H1 (cell line): ENCODE measurements at regions not wholly inside any gene's neighbourhood (a gene's known extent, or its start where the extent isn't known, plus 50 kb on each side); places are given as distances from the start of the nearest gene placed in this dataset.

Experiments
- CHD2 ChIP-seq: IDR thresholded peaks from 2 replicates; pipeline ENCODE4 v1.6.1; 2012; ENCODE audit warnings: low read length, improper control_type of control experiment
- EGR1 ChIP-seq: IDR thresholded peaks from 2 replicates; pipeline ENCODE4 v1.6.1; 2011; ENCODE audit warnings: low read depth, low read length, borderline replicate concordance
- GTF2F1 ChIP-seq: IDR thresholded peaks from 2 replicates; pipeline ENCODE4 v1.6.1; 2012; ENCODE audit warnings: low read depth, low read length, improper control_type of control experiment, borderline replicate concordance
- POLR2AphosphoS5 ChIP-seq: IDR thresholded peaks from 2 replicates; pipeline ENCODE4 v1.6.1; 2011; ENCODE audit warnings: low read depth, low read length

GRCh38 chr12:119258149-119258548 lies 76.4 kb upstream of the CCDC60 start (continued):
- no peak for TF ChIP-seq POLR2AphosphoS5
- TF ChIP-seq CHD2, result no peak
- TF ChIP-seq EGR1, result no peak
- no peak for TF ChIP-seq GTF2F1
